ENCODE measurements at regions not wholly inside any gene's neighbourhood (a gene's known extent, or its start where the extent isn't known, plus 50 kb on each side); places are given as distances from the start of the nearest gene placed in this dataset.

- TF ChIP-seq EZH2phosphoT487 (IDR thresholded peaks at IDR 0.05; ENCODE audit: low read length) (no peak), EZH2 (optimal IDR thresholded peaks at IDR 0.05; ENCODE audit: low read depth, low read length) (no peak)
- TF ChIP-seq, protein P1, sequence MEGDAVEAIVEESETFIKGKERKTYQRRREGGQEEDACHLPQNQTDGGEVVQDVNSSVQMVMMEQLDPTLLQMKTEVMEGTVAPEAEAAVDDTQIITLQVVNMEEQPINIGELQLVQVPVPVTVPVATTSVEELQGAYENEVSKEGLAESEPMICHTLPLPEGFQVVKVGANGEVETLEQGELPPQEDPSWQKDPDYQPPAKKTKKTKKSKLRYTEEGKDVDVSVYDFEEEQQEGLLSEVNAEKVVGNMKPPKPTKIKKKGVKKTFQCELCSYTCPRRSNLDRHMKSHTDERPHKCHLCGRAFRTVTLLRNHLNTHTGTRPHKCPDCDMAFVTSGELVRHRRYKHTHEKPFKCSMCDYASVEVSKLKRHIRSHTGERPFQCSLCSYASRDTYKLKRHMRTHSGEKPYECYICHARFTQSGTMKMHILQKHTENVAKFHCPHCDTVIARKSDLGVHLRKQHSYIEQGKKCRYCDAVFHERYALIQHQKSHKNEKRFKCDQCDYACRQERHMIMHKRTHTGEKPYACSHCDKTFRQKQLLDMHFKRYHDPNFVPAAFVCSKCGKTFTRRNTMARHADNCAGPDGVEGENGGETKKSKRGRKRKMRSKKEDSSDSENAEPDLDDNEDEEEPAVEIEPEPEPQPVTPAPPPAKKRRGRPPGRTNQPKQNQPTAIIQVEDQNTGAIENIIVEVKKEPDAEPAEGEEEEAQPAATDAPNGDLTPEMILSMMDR (IDR thresholded peaks at IDR 0.05; ENCODE audit: low read length): no peak
- H3K79me2 ChIP-seq (ENCODE audit: low read length): no peaks in the 10 kb centered on the region
- H3K36me3 ChIP-seq (replicated peaks; ENCODE audit: insufficient read depth, low read length): no peaks in the 10 kb centered on the region
- no peaks in the 10 kb centered on the region for H3F3A ChIP-seq (ENCODE audit: insufficient read depth, low read length)
- H2AFZ ChIP-seq (ENCODE audit: low read length): no peak overlapping the region
- no peak overlapping the region for H3K4me2 ChIP-seq (ENCODE audit: low read depth, low read length)
- no peak overlapping the region for H3K4me3 ChIP-seq (ENCODE audit: low read length)
- no peak for DNase-seq
- no peaks in the 10 kb centered on the region for H4K20me1 ChIP-seq (ENCODE audit: insufficient read depth, low read length)
- H3K9me2 ChIP-seq (replicated peaks; ENCODE audit: insufficient read depth, low read length): no peaks in the 10 kb centered on the region
- H3K27me3 ChIP-seq (replicated peaks; ENCODE audit: insufficient read depth, low read length): no peaks in the 10 kb centered on the region
- H3K27ac ChIP-seq (ENCODE audit: low read length): no peak overlapping the region
- no peaks in the 10 kb centered on the region for H3K9me3 ChIP-seq (replicated peaks; ENCODE audit: insufficient read depth, low read length)
- H3K4me1 ChIP-seq (ENCODE audit: low read length): no peaks in the 10 kb centered on the region
- no peak overlapping the region for H3K9ac ChIP-seq (ENCODE audit: low read length)
Measured at GRCh38 chr4:10371121-10371520, 86.1 kb downstream of the ZNF518B start.

DNA sequence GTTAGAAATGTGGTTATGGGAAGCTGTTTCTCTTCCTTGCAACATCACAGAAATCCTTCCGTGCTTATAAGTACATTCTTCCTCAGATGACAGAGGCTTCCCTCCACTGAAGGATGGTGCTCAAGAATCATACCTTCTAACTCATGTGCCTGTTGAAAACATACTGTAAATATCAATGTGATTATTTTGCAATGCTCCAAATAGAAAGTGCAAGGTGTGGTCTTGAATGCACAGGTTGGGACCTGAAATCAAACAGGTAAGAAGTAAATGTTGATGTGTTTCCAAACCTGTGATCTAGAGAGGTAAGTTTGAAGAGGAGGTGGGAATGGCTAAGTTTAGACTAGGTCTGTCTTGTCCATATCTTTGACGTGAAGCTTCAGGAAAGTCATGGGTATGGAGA, 87.7 kb downstream of the ZNF518B start:
- no peaks in the 10 kb centered on the region for H3K9me2 ChIP-seq (replicated peaks; ENCODE audit: insufficient read depth, low read length)
- H3K4me2 ChIP-seq (ENCODE audit: low read depth, low read length): no peak overlapping the region
- no peaks in the 10 kb centered on the region for H3K79me2 ChIP-seq (ENCODE audit: low read length)
- no peak overlapping the region for H3K9ac ChIP-seq (ENCODE audit: low read length)
- no peak for DNase-seq
- no peaks in the 10 kb centered on the region for H3K9me3 ChIP-seq (replicated peaks; ENCODE audit: insufficient read depth, low read length)
- H3K4me3 ChIP-seq (ENCODE audit: low read length): no peak overlapping the region
- no peaks in the 10 kb centered on the region for H4K20me1 ChIP-seq (ENCODE audit: insufficient read depth, low read length)
- TF ChIP-seq, protein P1 (IDR thresholded peaks at IDR 0.05; ENCODE audit: low read length): no peak
- TF ChIP-seq EZH2 (optimal IDR thresholded peaks at IDR 0.05; ENCODE audit: low read depth, low read length): no peak
- no peak for TF ChIP-seq EZH2phosphoT487 (IDR thresholded peaks at IDR 0.05; ENCODE audit: low read length)
- H3K27me3 ChIP-seq (replicated peaks; ENCODE audit: insufficient read depth, low read length): no peaks in the 10 kb centered on the region
- H3F3A ChIP-seq (ENCODE audit: insufficient read depth, low read length): no peaks in the 10 kb centered on the region
- no peaks in the 10 kb centered on the region for H3K4me1 ChIP-seq (ENCODE audit: low read length)
- H2AFZ ChIP-seq (ENCODE audit: low read length): no peak overlapping the region
- H3K36me3 ChIP-seq (replicated peaks; ENCODE audit: insufficient read depth, low read length): no peaks in the 10 kb centered on the region
- no peak overlapping the region for H3K27ac ChIP-seq (ENCODE audit: low read length)

- H3K36me3 ChIP-seq (replicated peaks; ENCODE audit: insufficient read depth, low read length): no peaks in the 10 kb centered on the region
- no peaks in the 10 kb centered on the region for H3K4me1 ChIP-seq (ENCODE audit: low read length)
- H3K9ac ChIP-seq (ENCODE audit: low read length): no peak overlapping the region
- H3K9me3 ChIP-seq (replicated peaks; ENCODE audit: insufficient read depth, low read length): no peaks in the 10 kb centered on the region
- no peaks in the 10 kb centered on the region for H3K27me3 ChIP-seq (replicated peaks; ENCODE audit: insufficient read depth, low read length)
- no peak overlapping the region for H3K4me2 ChIP-seq (ENCODE audit: low read depth, low read length)
- no peak for DNase-seq
- H2AFZ ChIP-seq (ENCODE audit: low read length): no peak overlapping the region
- no peaks in the 10 kb centered on the region for H4K20me1 ChIP-seq (ENCODE audit: insufficient read depth, low read length)
- H3K9me2 ChIP-seq (replicated peaks; ENCODE audit: insufficient read depth, low read length): no peaks in the 10 kb centered on the region
- H3K4me3 ChIP-seq (ENCODE audit: low read length): no peak overlapping the region
- TF ChIP-seq, protein P1 (IDR thresholded peaks at IDR 0.05; ENCODE audit: low read length): no peak
- no peak for TF ChIP-seq EZH2phosphoT487 (IDR thresholded peaks at IDR 0.05; ENCODE audit: low read length)
- no peak for TF ChIP-seq EZH2 (optimal IDR thresholded peaks at IDR 0.05; ENCODE audit: low read depth, low read length)
- no peak overlapping the region for H3K27ac ChIP-seq (ENCODE audit: low read length)
- H3F3A ChIP-seq (ENCODE audit: insufficient read depth, low read length): no peaks in the 10 kb centered on the region
- no peaks in the 10 kb centered on the region for H3K79me2 ChIP-seq (ENCODE audit: low read length)
Measured at GRCh38 chr4:10366628-10367027, 90.6 kb downstream of the ZNF518B start.
